GM12878 (cell line): ENCODE measurements at regions not wholly inside any gene's neighbourhood (a gene's known extent, or its start where the extent isn't known, plus 50 kb on each side); places are given as distances from the start of the nearest gene placed in this dataset.

ENCODE experiments used
- BHLHE40 ChIP-seq, 2 experiments: fragments of 450-650 bp in 1 of 2; IDR thresholded peaks; 2 replicates each; pipeline ENCODE4 v1.6.1; 2011 to 2017; ENCODE audit warnings: low read depth in 2 of 2, borderline replicate concordance in 1 of 2, improper control_type of control experiment in 1 of 2, low read length in 1 of 2, mild to moderate bottlenecking in 1 of 2
- CREM ChIP-seq: IDR thresholded peaks from 2 replicates; pipeline ENCODE4 v1.6.1; 2014; ENCODE audit warnings: antibody characterized with exemption, low read depth
- CTCF ChIP-seq, 3 experiments: IDR thresholded peaks in 2 of 3; conservative IDR thresholded peaks in 1 of 3; 2 replicates each; pipeline ENCODE4 v1.5.1; 2011; ENCODE audit warnings: low read depth in 3 of 3, low read length in 3 of 3, mild to moderate bottlenecking in 3 of 3, control low read depth in 2 of 3, moderate library complexity in 2 of 3, inconsistent platforms in 1 of 3, mixed read lengths in 1 of 3; ENCODE audit not compliant: control insufficient read depth in 2 of 3, insufficient read depth in 1 of 3; ENCODE audit errors: extremely low read depth in 1 of 3
- EP300 ChIP-seq, 2 experiments: fragments of 150-350 bp in 1 of 2; IDR thresholded peaks; 2 replicates each; pipeline ENCODE4 v1.6.1; 2011 to 2012; ENCODE audit warnings: low read depth in 2 of 2, low read length in 2 of 2, borderline replicate concordance in 1 of 2, improper control_type of control experiment in 1 of 2, inconsistent platforms in 1 of 2; ENCODE audit not compliant: control insufficient read depth in 1 of 2
- JUND ChIP-seq: IDR thresholded peaks from 2 replicates; pipeline ENCODE4 v1.6.1; 2012; ENCODE audit warnings: low read depth, mild to moderate bottlenecking, low read length, improper control_type of control experiment, moderate library complexity
- POLR2A ChIP-seq: IDR thresholded peaks from 2 replicates; pipeline ENCODE4 v1.6.1; 2011; ENCODE audit warnings: low read depth, mild to moderate bottlenecking, low read length
- RBBP5 ChIP-seq: fragments of 200-600 bp; sonication (generic); conservative IDR thresholded peaks from 2 replicates; pipeline ENCODE4 v1.6.1; 2016
- RELA ChIP-seq: fragments of 450-650 bp; IDR thresholded peaks from 2 replicates; pipeline ENCODE4 v1.8.0; 2014; ENCODE audit warnings: borderline replicate concordance; ENCODE audit not compliant: partially characterized antibody
- SREBF1 ChIP-seq: IDR thresholded peaks from 2 replicates; pipeline ENCODE4 v1.6.1; 2012; ENCODE audit warnings: mild to moderate bottlenecking, low read length
- SREBF2 ChIP-seq: IDR thresholded peaks from 2 replicates; pipeline ENCODE4 v1.6.1; 2012; ENCODE audit warnings: mild to moderate bottlenecking, low read length

- TF ChIP-seq CTCF (IDR thresholded peaks at IDR 0.05 in 2 of 3, conservative IDR thresholded peaks at IDR 0.05 in 1 of 3; ENCODE audit: control insufficient read depth in 2 of 3, extremely low read depth in 1 of 3, insufficient read depth in 1 of 3, low read depth in 3 of 3, low read length in 3 of 3) (no peak), SREBF1 (no peak), POLR2A (no peak), BHLHE40 (IDR thresholded peaks at IDR 0.05; ENCODE audit: borderline replicate concordance in 1 of 2, low read depth in 2 of 2, low read length in 1 of 2) (no peak), SREBF2 (no peak), CREM (no peak), RBBP5 (no peak), EP300 (IDR thresholded peaks at IDR 0.05; ENCODE audit: borderline replicate concordance in 1 of 2, control insufficient read depth in 1 of 2, low read depth in 2 of 2, low read length in 2 of 2) (no peak), RELA (no peak), JUND (no peak)
Measured at GRCh38 chr3:40765884-40766283, 241.1 kb downstream of the ZNF621 start.
